PC-3 (cell line): ENCODE measurements at regions not wholly inside any gene's neighbourhood (a gene's known extent, or its start where the extent isn't known, plus 50 kb on each side); places are given as distances from the start of the nearest gene placed in this dataset.

Source experiments
- ATAC-seq: fragments of 200-7000 bp; cut with Tn5 transposase; 2 replicates; pipeline ENCODE4 v1.9.1; 2020; ENCODE audit warnings: mild to moderate bottlenecking, moderate library complexity
- BruUV-seq: library from RNA; stranded (reverse); fragments of 400-500 nt; replicated peaks from 2 replicates; lab custom pipeline; 2021; lab: Mats Ljungman, UMichigan
- CTCF ChIA-PET: fragments of 300-600 bp; sonication (Branson Sonifier 250); formaldehyde crosslinking; loops from one replicate; lab custom pipeline; 2022; ENCODE audit warnings: antibody characterized with exemption; lab: Charles Lee
- POLR2A ChIA-PET: fragments of 300-600 bp; sonication (Branson Sonifier 250); formaldehyde crosslinking; loops from one replicate; lab custom pipeline; 2022; ENCODE audit warnings: antibody characterized with exemption; ENCODE audit not compliant: unreplicated experiment; lab: Charles Lee
- DNase-seq: peaks from one replicate; pipeline ENCODE4 v3.0.0-alpha.2; 2015
- H2AFZ ChIP-seq: fragments of 300-600 bp; sonication (generic); 2 replicates; pipeline ENCODE4 v1.6.0; 2016; ENCODE audit warnings: antibody characterized with exemption, low read length
- H3F3A ChIP-seq: fragments of 300-600 bp; sonication (generic); one replicate; pipeline ENCODE4 v1.6.0; 2017; ENCODE audit warnings: antibody characterized with exemption, low read length, control low read depth, mild to moderate bottlenecking; ENCODE audit not compliant: unreplicated experiment
- H3K27ac ChIP-seq: fragments of 300-600 bp; sonication (generic); 2 replicates; pipeline ENCODE4 v1.5.1; 2016; ENCODE audit warnings: mild to moderate bottlenecking, low read length
- H3K27me3 ChIP-seq: fragments of 300-600 bp; sonication (generic); 2 replicates; pipeline ENCODE4 v1.6.1; 2016; ENCODE audit warnings: low read length, mixed read lengths
- H3K36me3 ChIP-seq: fragments of 300-600 bp; sonication (generic); 2 replicates; pipeline ENCODE4 v1.6.1; 2016; ENCODE audit warnings: low read depth, mixed run types, low read length, mixed read lengths
- H3K4me1 ChIP-seq: fragments of 300-600 bp; sonication (generic); 2 replicates; pipeline ENCODE4 v1.5.1; 2016; ENCODE audit warnings: low read length; ENCODE audit not compliant: insufficient read depth
- H3K4me2 ChIP-seq: fragments of 300-600 bp; sonication (generic); 2 replicates; pipeline ENCODE4 v1.6.0; 2016; ENCODE audit warnings: low read length
- H3K4me3 ChIP-seq: fragments of 300-600 bp; sonication (generic); 2 replicates; pipeline ENCODE4 v1.5.1; 2016; ENCODE audit warnings: mild to moderate bottlenecking, low read length, mixed read lengths
- H3K79me2 ChIP-seq: fragments of 300-600 bp; sonication (generic); 2 replicates; pipeline ENCODE4 v1.6.1; 2017; ENCODE audit warnings: low read length, mixed read lengths
- H3K9ac ChIP-seq: fragments of 300-600 bp; sonication (generic); 2 replicates; pipeline ENCODE4 v1.6.0; 2016; ENCODE audit warnings: mild to moderate bottlenecking, low read length
- H3K9me2 ChIP-seq: fragments of 300-600 bp; sonication (generic); replicated peaks from 2 replicates; pipeline ENCODE4 v1.6.1; 2016; ENCODE audit warnings: mixed run types, low read length, mixed read lengths
- H3K9me3 ChIP-seq: fragments of 300-600 bp; sonication (generic); 2 replicates; pipeline ENCODE4 v1.6.1; 2016; ENCODE audit warnings: low read length, mixed read lengths
- H4K20me1 ChIP-seq: fragments of 300-600 bp; sonication (generic); 2 replicates; pipeline ENCODE4 v1.6.1; 2016; ENCODE audit warnings: low read length, mixed read lengths
- CTCF ChIP-seq: fragments of 300-600 bp; sonication (generic); conservative IDR thresholded peaks from 2 replicates; pipeline ENCODE4 v1.5.1; 2017; ENCODE audit warnings: antibody characterized with exemption, low read depth, mild to moderate bottlenecking, low read length
- EZH2 ChIP-seq: fragments of 300-600 bp; sonication (generic); IDR thresholded peaks from one replicate; pipeline ENCODE4 v1.6.1; 2017; ENCODE audit warnings: antibody characterized with exemption, mild to moderate bottlenecking, low read length; ENCODE audit not compliant: unreplicated experiment
- EZH2phosphoT487 ChIP-seq: fragments of 300-600 bp; sonication (generic); IDR thresholded peaks from 2 replicates; pipeline ENCODE4 v1.6.1; 2018; ENCODE audit warnings: mild to moderate bottlenecking, antibody characterized with exemption, low read length, borderline replicate concordance
- intact Hi-C: fragments of 100-400 bp; cut with micrococcal nuclease; formaldehyde crosslinking; loops from 2 replicates; pipeline ENCODE4 v1.9.0; 2023

- Histone ChIP-seq H3K9ac (no peak overlapping the region), H3K27me3 (no peaks in the 10 kb centered on the region), H3K4me1 (peaks cover 6% of the 10 kb centered on the region; the same call in 1 of the 2 replicates), H2AFZ (no peak overlapping the region), H3K36me3 (no peaks in the 10 kb centered on the region), H3F3A (no peaks in the 10 kb centered on the region), H3K27ac (no peak overlapping the region), H3K4me2 (no peak overlapping the region), H3K9me2 (no peaks in the 10 kb centered on the region), H3K79me2 (no peaks in the 10 kb centered on the region), H4K20me1 (no peaks in the 10 kb centered on the region), H3K9me3 (no peaks in the 10 kb centered on the region), H3K4me3 (no peak overlapping the region)
- DNase-seq (peak; percentile 7), ATAC-seq (no peak)
- BruUV-seq: no TSS peak
- ChIA-PET POLR2A (no interaction called here), CTCF (no interaction called here)
- no peak for TF ChIP-seq EZH2phosphoT487
- TF ChIP-seq EZH2: no peak
- TF ChIP-seq CTCF: no peak
- intact Hi-C loops: no loop called here
Measured at GRCh38 chr15:69908590-69909420, 188.9 kb downstream of the TLE3 start.

GRCh38 chr15:69909719-69910444 lies 187.8 kb downstream of the TLE3 start:
- ChIA-PET POLR2A (no interaction called here), CTCF (no interaction called here)
- Histone ChIP-seq H3K4me3 (no peak overlapping the region), H4K20me1 (no peaks in the 10 kb centered on the region), H3K79me2 (no peaks in the 10 kb centered on the region), H3K36me3 (no peaks in the 10 kb centered on the region), H3K27me3 (no peaks in the 10 kb centered on the region), H3K9ac (no peak overlapping the region), H3K4me1 (no peaks in the 10 kb centered on the region), H3K9me3 (no peaks in the 10 kb centered on the region), H2AFZ (no peak overlapping the region), H3K4me2 (no peak overlapping the region), H3K9me2 (no peaks in the 10 kb centered on the region), H3F3A (no peaks in the 10 kb centered on the region), H3K27ac (no peak overlapping the region)
- ATAC-seq (no peak), DNase-seq (no peak)
- intact Hi-C loops: no loop called here
- no TSS peak for BruUV-seq
- no peak for TF ChIP-seq EZH2
- TF ChIP-seq CTCF: no peak
- no peak for TF ChIP-seq EZH2phosphoT487
